H9 (cell line): ENCODE measurements at regions not wholly inside any gene's neighbourhood (a gene's known extent, or its start where the extent isn't known, plus 50 kb on each side); places are given as distances from the start of the nearest gene placed in this dataset.
A peak's percentile ranks its signal among the peaks of the same experiment; 100 is the strongest.

Source experiments
- DNase-seq: peaks from one replicate; pipeline ENCODE4 v3.0.0-alpha.2; 2017
- H2AFZ ChIP-seq: one replicate; pipeline ENCODE4 v1.6.1; 2013; ENCODE audit warnings: mild to moderate bottlenecking, low read length, control low read depth, moderate library complexity
- H2AK5ac ChIP-seq: 2 replicates; pipeline ENCODE4 v1.6.1; 2013; ENCODE audit warnings: low read length, control low read depth, mixed read lengths; ENCODE audit not compliant: insufficient read length
- H2BK120ac ChIP-seq: one replicate; pipeline ENCODE4 v1.6.1; 2013; ENCODE audit warnings: low read depth, mild to moderate bottlenecking, low read length, control low read depth, inconsistent platforms; ENCODE audit not compliant: poor library complexity, severe bottlenecking
- H2BK12ac ChIP-seq: 2 replicates; pipeline ENCODE4 v1.6.1; 2013; ENCODE audit warnings: low read length, control low read depth, mixed read lengths, low read depth; ENCODE audit not compliant: insufficient read length
- H2BK15ac ChIP-seq: 2 replicates; pipeline ENCODE4 v1.6.1; 2013; ENCODE audit warnings: low read depth, low read length, control low read depth
- H2BK20ac ChIP-seq: one replicate; pipeline ENCODE4 v1.6.1; 2013; ENCODE audit warnings: low read depth, mild to moderate bottlenecking, low read length, control low read depth, inconsistent platforms; ENCODE audit not compliant: poor library complexity, severe bottlenecking
- H2BK5ac ChIP-seq: 2 replicates; pipeline ENCODE4 v1.6.1; 2013; ENCODE audit warnings: low read length, control low read depth, mixed read lengths; ENCODE audit not compliant: insufficient read length
- H3K14ac ChIP-seq: 2 replicates; pipeline ENCODE4 v1.6.1; 2013; ENCODE audit warnings: low read length, control low read depth; ENCODE audit not compliant: insufficient read depth
- H3K18ac ChIP-seq: 2 replicates; pipeline ENCODE4 v1.6.1; 2013; ENCODE audit warnings: low read depth, mild to moderate bottlenecking, mixed read lengths, low read length, control low read depth; ENCODE audit not compliant: insufficient read length
- H3K23ac ChIP-seq: 2 replicates; pipeline ENCODE4 v1.6.1; 2013; ENCODE audit warnings: low read length, control low read depth, mixed read lengths, low read depth; ENCODE audit not compliant: insufficient read length
- H3K23me2 ChIP-seq: 2 replicates; pipeline ENCODE4 v1.6.1; 2013; ENCODE audit warnings: low read depth, mild to moderate bottlenecking, mixed read lengths, low read length, control low read depth; ENCODE audit not compliant: insufficient read length, poor library complexity, severe bottlenecking
- H3K27ac ChIP-seq: 2 replicates; pipeline ENCODE4 v1.5.1; 2013; ENCODE audit warnings: low read length, control low read depth, mixed read lengths, low read depth; ENCODE audit not compliant: insufficient read length
- H3K27me3 ChIP-seq: 2 replicates; pipeline ENCODE4 v1.6.1; 2013; ENCODE audit warnings: low read length, control low read depth, inconsistent platforms; ENCODE audit not compliant: insufficient read depth
- H3K4ac ChIP-seq: 2 replicates; pipeline ENCODE4 v1.6.1; 2013; ENCODE audit warnings: low read depth, mild to moderate bottlenecking, control low read depth, inconsistent platforms, low read length, moderate library complexity
- H3K4me1 ChIP-seq: 2 replicates; pipeline ENCODE4 v1.6.1; 2013; ENCODE audit warnings: low read length, control low read depth, inconsistent platforms; ENCODE audit not compliant: insufficient read depth
- H3K4me2 ChIP-seq: 2 replicates; pipeline ENCODE4 v1.6.1; 2013; ENCODE audit warnings: low read length, control low read depth, mixed read lengths; ENCODE audit not compliant: insufficient read length, insufficient read depth
- H3K56ac ChIP-seq: 2 replicates; pipeline ENCODE4 v1.6.1; 2013; ENCODE audit warnings: low read depth, mild to moderate bottlenecking, mixed read lengths, low read length, control low read depth; ENCODE audit not compliant: insufficient read length
- H3K79me1 ChIP-seq: 2 replicates; pipeline ENCODE4 v1.6.1; 2013; ENCODE audit warnings: low read depth, mild to moderate bottlenecking, moderate library complexity, low read length, control low read depth, inconsistent platforms; ENCODE audit not compliant: insufficient read depth, poor library complexity, severe bottlenecking
- H3K79me2 ChIP-seq: 2 replicates; pipeline ENCODE4 v1.6.1; 2013; ENCODE audit warnings: low read length, control low read depth, inconsistent platforms; ENCODE audit not compliant: insufficient read depth
- H3K9ac ChIP-seq: 2 replicates; pipeline ENCODE4 v1.6.1; 2013; ENCODE audit warnings: low read length, control low read depth, mixed read lengths; ENCODE audit not compliant: insufficient read length; ENCODE audit errors: extremely low read depth
- H3K9me3 ChIP-seq: one replicate; pipeline ENCODE4 v1.6.1; 2013; ENCODE audit warnings: low read depth, low read length, inconsistent platforms; ENCODE audit not compliant: control insufficient read depth
- H3T11ph ChIP-seq: one replicate; pipeline ENCODE4 v1.6.1; 2013; ENCODE audit warnings: mild to moderate bottlenecking, low read length, control low read depth, inconsistent platforms
- H4K20me1 ChIP-seq: one replicate; pipeline ENCODE4 v1.6.1; 2013; ENCODE audit not compliant: control insufficient read depth, insufficient read length, insufficient read depth
- H4K5ac ChIP-seq: 2 replicates; pipeline ENCODE4 v1.6.1; 2013; ENCODE audit warnings: low read depth, mild to moderate bottlenecking, mixed read lengths, low read length, control low read depth; ENCODE audit not compliant: insufficient read length
- H4K8ac ChIP-seq: replicated peaks from 2 replicates; pipeline ENCODE4 v1.6.1; 2013; ENCODE audit warnings: low read length, control low read depth, mixed read lengths, low read depth; ENCODE audit not compliant: insufficient read length
- H4K91ac ChIP-seq: 2 replicates; pipeline ENCODE4 v1.6.1; 2013; ENCODE audit warnings: low read depth, mild to moderate bottlenecking, moderate library complexity, mixed read lengths, low read length, control low read depth; ENCODE audit not compliant: insufficient read length
- H3K27ac Mint-ChIP-seq, 3 experiments: 2 replicates in 2 of 3; 3 replicates in 1 of 3; pipeline ENCODE4 v1.8.0; 2020 to 2021; ENCODE audit warnings: mixed read lengths in 3 of 3, mild to moderate bottlenecking in 1 of 3, moderate library complexity in 1 of 3
- H3K27me3 Mint-ChIP-seq: 2 replicates; pipeline ENCODE4 v1.8.0; 2021; ENCODE audit warnings: low read depth, mild to moderate bottlenecking, moderate library complexity, mixed read lengths
- H3K36me3 Mint-ChIP-seq, 3 experiments: 2 replicates in 2 of 3; 3 replicates in 1 of 3; pipeline ENCODE4 v1.8.0; 2020 to 2021; ENCODE audit warnings: low read depth in 3 of 3, mixed read lengths in 3 of 3; ENCODE audit not compliant: insufficient read depth in 1 of 3
- H3K4me1 Mint-ChIP-seq, 2 experiments: 2 replicates each; pipeline ENCODE4 v1.8.0; 2020; ENCODE audit warnings: mixed read lengths in 2 of 2
- H3K4me3 Mint-ChIP-seq, 2 experiments: 2 replicates in 1 of 2; 3 replicates in 1 of 2; pipeline ENCODE4 v1.8.0; 2020 to 2021; ENCODE audit warnings: mild to moderate bottlenecking in 2 of 2, mixed read lengths in 2 of 2, moderate library complexity in 1 of 2
- H3K9me3 Mint-ChIP-seq, 2 experiments: 2 replicates in 1 of 2; 3 replicates in 1 of 2; pipeline ENCODE4 v1.8.0; 2020; ENCODE audit warnings: mild to moderate bottlenecking in 2 of 2, mixed read lengths in 2 of 2, moderate library complexity in 1 of 2
- CTCF ChIP-seq: fragments of 200-600 bp; sonication (generic); conservative IDR thresholded peaks from 3 replicates; pipeline ENCODE4 v1.8.0; 2021; ENCODE audit warnings: antibody characterized with exemption, mild to moderate bottlenecking
- WGBS: extraction: QIAGEN DNeasy Blood & Tissue Kit; methylation state at CpG from one replicate; pipeline ENCODE4 v1.1.7; 2013; ENCODE audit warnings: missing lambda C conversion rate, low lambda C conversion rate, mixed read lengths; ENCODE audit not compliant: insufficient read length; ENCODE audit errors: extremely low coverage; 5-methylcytosine and 5-hydroxymethylcytosine counted together

- H3T11ph ChIP-seq, result no peak overlapping the region
- WGBS, result no CpG with 5 or more reads among the region's 7 CpGs
- no peak overlapping the region for H3K4ac ChIP-seq
- no peaks in the 10 kb centered on the region for H3K79me2 ChIP-seq
- no peak overlapping the region for H2BK15ac ChIP-seq
- no peak for TF ChIP-seq CTCF
- H3K27ac Mint-ChIP-seq, result 0 out of 7 replicates have a peak overlapping the region, but pooled peaks of 1 of the 3 experiments have one; percentile 2
- no peak overlapping the region for H2BK12ac ChIP-seq
- H3K4me1 ChIP-seq, result no peaks in the 10 kb centered on the region
- H3K9me3 Mint-ChIP-seq, result no peaks in the 10 kb centered on the region
- H4K91ac ChIP-seq, result no peak overlapping the region
- peaks cover 8 to 16% of the 10 kb centered on the region in 2 experiments for H3K4me1 Mint-ChIP-seq
- H3K27ac ChIP-seq, result no peak overlapping the region
- H3K27me3 ChIP-seq, result peaks cover 2% of the 10 kb centered on the region
- H3K23me2 ChIP-seq, result no peaks in the 10 kb centered on the region
- no peak overlapping the region for H3K18ac ChIP-seq
- H2BK5ac ChIP-seq, result no peak overlapping the region
- no peak overlapping the region for H3K9ac ChIP-seq
- no peaks in the 10 kb centered on the region for H3K36me3 Mint-ChIP-seq
- no peak overlapping the region for H2AFZ ChIP-seq
- no peak overlapping the region for H4K5ac ChIP-seq
- H3K9me3 ChIP-seq, result no peaks in the 10 kb centered on the region
- no peak overlapping the region for H3K23ac ChIP-seq
- no peak overlapping the region for H4K8ac ChIP-seq
- no peak overlapping the region for H3K4me3 Mint-ChIP-seq
- H4K20me1 ChIP-seq, result no peaks in the 10 kb centered on the region
- H2AK5ac ChIP-seq, result no peak overlapping the region
- no peak overlapping the region for H3K14ac ChIP-seq
- H3K4me2 ChIP-seq, result no peak overlapping the region
- H2BK20ac ChIP-seq, result no peak overlapping the region
- no peak overlapping the region for H2BK120ac ChIP-seq
- H3K56ac ChIP-seq, result no peak overlapping the region
- no peak for DNase-seq
- no peaks in the 10 kb centered on the region for H3K27me3 Mint-ChIP-seq
- H3K79me1 ChIP-seq, result no peaks in the 10 kb centered on the region
Measured at GRCh38 chr14:51360592-51360991, 120.5 kb downstream of the TMX1 start.
